ENCODE measurements at regions not wholly inside any gene's neighbourhood (a gene's known extent, or its start where the extent isn't known, plus 50 kb on each side); places are given as distances from the start of the nearest gene placed in this dataset.

GRCh38 chr1:223036479-223036845 is 106.6 kb downstream of the TLR5 start:
- no peak for TF ChIP-seq CTCF (IDR thresholded peaks at IDR 0.05; ENCODE audit: low read depth, low read length)
- no peak for TF ChIP-seq MYC (IDR thresholded peaks at IDR 0.05; ENCODE audit: low read depth, low read length)
- no peak for TF ChIP-seq POLR2A (IDR thresholded peaks at IDR 0.05; ENCODE audit: extremely low read depth, insufficient read length)
- TF ChIP-seq MAX (IDR thresholded peaks at IDR 0.05; ENCODE audit: low read depth, low read length) = no peak

Data from NB4 (cell line).